Kidney epithelial cell (primary cell): ENCODE measurements at regions not wholly inside any gene's neighbourhood (a gene's known extent, or its start where the extent isn't known, plus 50 kb on each side); places are given as distances from the start of the nearest gene placed in this dataset.

Experiments used
- DNase-seq: peaks from one replicate; pipeline ENCODE4 v3.0.0-alpha.2; 2010; ENCODE audit warnings: low read depth
- H3K27me3 ChIP-seq: 2 replicates; pipeline ENCODE4 v1.6.0; 2011; ENCODE audit warnings: low read length; ENCODE audit not compliant: control insufficient read depth, insufficient read depth
- H3K36me3 ChIP-seq: 2 replicates; pipeline ENCODE4 v1.5.1; 2011; ENCODE audit warnings: low read length; ENCODE audit not compliant: control insufficient read depth, insufficient read depth
- H3K4me3 ChIP-seq: 2 replicates; pipeline ENCODE4 v1.5.1; 2011; ENCODE audit warnings: low read depth, mild to moderate bottlenecking, control low read depth, low read length
- CTCF ChIP-seq: IDR thresholded peaks from 2 replicates; pipeline ENCODE4 v1.5.1; 2011; ENCODE audit warnings: mild to moderate bottlenecking, moderate library complexity, low read length, control low read depth, inconsistent platforms; ENCODE audit not compliant: insufficient read depth, poor library complexity, severe bottlenecking

DNA sequence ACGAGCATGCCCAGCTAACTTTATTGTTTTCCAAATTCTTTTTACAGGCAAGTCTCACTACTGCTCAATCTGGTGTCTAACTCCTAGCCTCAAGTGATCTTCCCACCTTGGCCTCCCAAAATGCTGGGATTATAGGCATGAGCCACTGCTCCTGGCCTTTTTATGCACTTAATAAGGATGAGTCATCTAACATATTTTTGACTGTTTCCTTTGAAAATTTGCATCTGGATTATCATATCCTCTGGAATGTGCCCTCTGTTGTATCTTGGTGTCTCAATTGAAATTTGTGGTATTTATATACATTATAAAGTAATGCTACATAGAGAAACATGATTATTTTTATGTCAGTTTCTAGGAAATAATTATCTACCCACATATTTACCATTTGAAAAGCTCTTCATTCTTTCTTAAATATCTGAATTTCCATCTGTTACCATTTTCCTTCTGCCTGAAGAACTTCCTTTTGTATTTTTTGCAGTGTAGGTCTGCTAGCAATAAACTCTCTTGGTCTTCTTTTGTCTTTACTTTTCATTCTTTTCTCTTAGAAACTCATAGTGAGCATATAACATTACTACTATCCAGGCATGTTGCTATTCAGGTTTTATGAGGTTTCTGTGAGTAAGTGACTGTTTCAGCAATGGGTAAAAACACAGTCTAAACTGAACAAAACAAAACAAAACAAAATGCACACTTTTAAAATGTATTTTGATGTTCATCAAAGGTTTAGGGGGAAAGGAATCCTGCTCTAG lies 52.8 kb upstream of the CNOT2 start:
- no peak for DNase-seq
- no peaks in the 10 kb centered on the region for H3K36me3 ChIP-seq
- H3K4me3 ChIP-seq: no peak overlapping the region
- no peak for TF ChIP-seq CTCF
- H3K27me3 ChIP-seq: no peaks in the 10 kb centered on the region
